Bronchial epithelial cell (primary cell): ENCODE measurements at regions not wholly inside any gene's neighbourhood (a gene's known extent, or its start where the extent isn't known, plus 50 kb on each side); places are given as distances from the start of the nearest gene placed in this dataset.

Source experiments
- DNase-seq: peaks from one replicate; pipeline ENCODE4 v3.0.0-alpha.2; 2010; ENCODE audit warnings: low read depth
- FAIRE-seq: peaks from 2 replicates; lab custom pipeline; 2011; peaks lifted over from hg19 to GRCh38; lab: Jason Lieb, UNC
- H3K27me3 ChIP-seq: 2 replicates; pipeline ENCODE4 v1.5.1; 2011; ENCODE audit warnings: low read length; ENCODE audit not compliant: control insufficient read depth, insufficient read depth
- H3K36me3 ChIP-seq: 2 replicates; pipeline ENCODE4 v1.5.1; 2011; ENCODE audit warnings: low read length; ENCODE audit not compliant: control insufficient read depth, insufficient read depth
- H3K4me3 ChIP-seq: 2 replicates; pipeline ENCODE4 v1.5.1; 2011; ENCODE audit warnings: mild to moderate bottlenecking, low read depth, low read length, control low read depth
- TF ChIP-seq, protein P1 (sequence below): IDR thresholded peaks from 2 replicates; pipeline ENCODE4 v1.5.1; 2011; ENCODE audit warnings: mild to moderate bottlenecking, moderate library complexity, low read length, control low read depth, inconsistent platforms; ENCODE audit not compliant: insufficient read depth, severe bottlenecking

DNA sequence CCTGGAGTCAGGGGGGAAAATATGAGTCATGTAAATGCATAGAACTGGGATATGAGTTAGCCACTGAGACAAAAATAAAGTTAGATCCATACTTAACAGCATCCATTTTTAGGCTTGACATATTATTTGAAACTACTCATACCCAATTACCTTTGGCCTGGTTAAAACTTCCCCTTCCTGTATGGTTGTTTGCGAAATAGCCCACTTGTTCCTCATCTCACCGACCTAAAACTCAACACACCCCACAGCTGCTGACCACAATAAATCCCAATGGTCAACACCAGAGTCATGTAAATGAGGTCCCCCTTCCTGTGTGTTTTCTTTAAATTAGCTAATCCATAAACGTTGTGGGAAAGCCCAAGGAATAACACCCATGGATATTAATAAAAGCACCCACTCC lies 55.2 kb upstream of the TMEM215 start:
- Histone ChIP-seq H3K36me3 (no peaks in the 10 kb centered on the region), H3K4me3 (no peak overlapping the region), H3K27me3 (no peaks in the 10 kb centered on the region)
- DNase-seq (no peak), FAIRE-seq (no peak)
- TF ChIP-seq, protein P1, sequence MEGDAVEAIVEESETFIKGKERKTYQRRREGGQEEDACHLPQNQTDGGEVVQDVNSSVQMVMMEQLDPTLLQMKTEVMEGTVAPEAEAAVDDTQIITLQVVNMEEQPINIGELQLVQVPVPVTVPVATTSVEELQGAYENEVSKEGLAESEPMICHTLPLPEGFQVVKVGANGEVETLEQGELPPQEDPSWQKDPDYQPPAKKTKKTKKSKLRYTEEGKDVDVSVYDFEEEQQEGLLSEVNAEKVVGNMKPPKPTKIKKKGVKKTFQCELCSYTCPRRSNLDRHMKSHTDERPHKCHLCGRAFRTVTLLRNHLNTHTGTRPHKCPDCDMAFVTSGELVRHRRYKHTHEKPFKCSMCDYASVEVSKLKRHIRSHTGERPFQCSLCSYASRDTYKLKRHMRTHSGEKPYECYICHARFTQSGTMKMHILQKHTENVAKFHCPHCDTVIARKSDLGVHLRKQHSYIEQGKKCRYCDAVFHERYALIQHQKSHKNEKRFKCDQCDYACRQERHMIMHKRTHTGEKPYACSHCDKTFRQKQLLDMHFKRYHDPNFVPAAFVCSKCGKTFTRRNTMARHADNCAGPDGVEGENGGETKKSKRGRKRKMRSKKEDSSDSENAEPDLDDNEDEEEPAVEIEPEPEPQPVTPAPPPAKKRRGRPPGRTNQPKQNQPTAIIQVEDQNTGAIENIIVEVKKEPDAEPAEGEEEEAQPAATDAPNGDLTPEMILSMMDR, result no peak
